Suprapubic skin (tissue), 4 donors: ENCODE measurements at regions not wholly inside any gene's neighbourhood (a gene's known extent, or its start where the extent isn't known, plus 50 kb on each side); places are given as distances from the start of the nearest gene placed in this dataset.

Experiments used
- DNase-seq, 2 donors: peaks; one replicate each; pipeline ENCODE4 v3.0.0-alpha.2; 2019; ENCODE audit warnings: low spot score in 2 of 2
- H3K27ac ChIP-seq: fragments of 200-600 bp; sonication (generic); one replicate; pipeline ENCODE4 v1.5.1; 2019
- H3K27me3 ChIP-seq: fragments of 200-600 bp; sonication (generic); one replicate; pipeline ENCODE4 v1.5.1; 2019
- H3K36me3 ChIP-seq: fragments of 200-600 bp; sonication (generic); one replicate; pipeline ENCODE4 v1.5.1; 2019
- H3K4me1 ChIP-seq: fragments of 200-600 bp; sonication (generic); one replicate; pipeline ENCODE4 v1.5.1; 2019
- H3K4me3 ChIP-seq: fragments of 200-600 bp; sonication (generic); one replicate; pipeline ENCODE4 v1.5.1; 2019; ENCODE audit warnings: mild to moderate bottlenecking
- H3K9me3 ChIP-seq: fragments of 200-600 bp; sonication (generic); one replicate; pipeline ENCODE4 v1.5.1; 2019
- EP300 ChIP-seq: sonication (generic); formaldehyde crosslinking; IDR thresholded peaks from one replicate; pipeline ENCODE4 v1.6.1; 2017; ENCODE audit warnings: antibody characterized with exemption
- POLR2A ChIP-seq, 2 donors: fragments of 450-650 bp; IDR thresholded peaks; one replicate each; pipeline ENCODE4 v1.6.1; 2017; ENCODE audit warnings: antibody characterized with exemption in 2 of 2, mild to moderate bottlenecking in 2 of 2, moderate library complexity in 2 of 2
- POLR2AphosphoS5 ChIP-seq, 3 donors: sonication (generic); formaldehyde crosslinking; IDR thresholded peaks; one replicate each; pipeline ENCODE4 v1.6.1; 2017; ENCODE audit warnings: antibody characterized with exemption in 3 of 3
- WGBS: methylation state at CpG from one replicate; pipeline ENCODE4 v1.1.5; 2018; 5-methylcytosine and 5-hydroxymethylcytosine counted together
- TF ChIP-seq, protein P1 (sequence below), 2 donors: fragments of 200-600 bp in 1 of 2; fragments of 450-650 bp in 1 of 2; sonication (generic) in 1 of 2; IDR thresholded peaks; one replicate each; pipeline ENCODE4 v1.5.1; 2016 to 2019; ENCODE audit warnings: antibody characterized with exemption in 2 of 2, mild to moderate bottlenecking in 1 of 2, moderate library complexity in 1 of 2

DNA sequence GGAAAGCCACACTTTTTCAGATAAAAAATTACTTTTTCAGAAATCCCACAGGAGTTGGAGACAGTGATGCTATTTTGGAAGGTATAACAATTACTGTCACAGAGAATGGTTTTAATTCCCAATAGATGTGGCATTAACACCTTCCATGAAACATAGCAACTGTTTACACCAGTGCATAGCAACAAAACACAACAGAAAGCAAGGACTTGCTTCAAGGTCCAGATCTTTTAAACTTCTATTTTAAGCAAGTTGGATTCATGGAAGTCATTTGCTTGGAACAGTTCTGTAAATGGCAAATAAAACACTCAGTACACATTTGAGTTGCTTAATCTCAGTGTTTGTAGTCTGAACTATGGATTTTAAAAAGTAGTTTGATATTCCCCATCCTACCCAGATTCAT is 385.9 kb upstream of the SPRY2 start:
- Histone ChIP-seq H3K27ac (no peak overlapping the region), H3K4me3 (no peak overlapping the region), H3K36me3 (no peaks in the 10 kb centered on the region), H3K27me3 (no peaks in the 10 kb centered on the region), H3K9me3 (no peaks in the 10 kb centered on the region), H3K4me1 (no peaks in the 10 kb centered on the region)
- no peak for DNase-seq
- TF ChIP-seq POLR2A (IDR thresholded peaks at IDR 0.05) (no peak), EP300 (no peak), POLR2AphosphoS5 (IDR thresholded peaks at IDR 0.05) (no peak)
- TF ChIP-seq, protein P1, sequence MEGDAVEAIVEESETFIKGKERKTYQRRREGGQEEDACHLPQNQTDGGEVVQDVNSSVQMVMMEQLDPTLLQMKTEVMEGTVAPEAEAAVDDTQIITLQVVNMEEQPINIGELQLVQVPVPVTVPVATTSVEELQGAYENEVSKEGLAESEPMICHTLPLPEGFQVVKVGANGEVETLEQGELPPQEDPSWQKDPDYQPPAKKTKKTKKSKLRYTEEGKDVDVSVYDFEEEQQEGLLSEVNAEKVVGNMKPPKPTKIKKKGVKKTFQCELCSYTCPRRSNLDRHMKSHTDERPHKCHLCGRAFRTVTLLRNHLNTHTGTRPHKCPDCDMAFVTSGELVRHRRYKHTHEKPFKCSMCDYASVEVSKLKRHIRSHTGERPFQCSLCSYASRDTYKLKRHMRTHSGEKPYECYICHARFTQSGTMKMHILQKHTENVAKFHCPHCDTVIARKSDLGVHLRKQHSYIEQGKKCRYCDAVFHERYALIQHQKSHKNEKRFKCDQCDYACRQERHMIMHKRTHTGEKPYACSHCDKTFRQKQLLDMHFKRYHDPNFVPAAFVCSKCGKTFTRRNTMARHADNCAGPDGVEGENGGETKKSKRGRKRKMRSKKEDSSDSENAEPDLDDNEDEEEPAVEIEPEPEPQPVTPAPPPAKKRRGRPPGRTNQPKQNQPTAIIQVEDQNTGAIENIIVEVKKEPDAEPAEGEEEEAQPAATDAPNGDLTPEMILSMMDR (IDR thresholded peaks at IDR 0.05): no peak

GRCh38 chr13:80721689-80722088 is 380.8 kb upstream of the SPRY2 start:
- Histone ChIP-seq H3K4me3 (no peak overlapping the region), H3K36me3 (no peaks in the 10 kb centered on the region), H3K4me1 (no peaks in the 10 kb centered on the region), H3K9me3 (no peaks in the 10 kb centered on the region), H3K27ac (no peak overlapping the region), H3K27me3 (no peaks in the 10 kb centered on the region)
- 0% methylated on average over 1 of the region's 1 CpG for WGBS
- DNase-seq: no peak
- TF ChIP-seq, protein P1 (IDR thresholded peaks at IDR 0.05): no peak
- TF ChIP-seq POLR2AphosphoS5 (IDR thresholded peaks at IDR 0.05): no peak
- TF ChIP-seq EP300: no peak
- TF ChIP-seq POLR2A (IDR thresholded peaks at IDR 0.05): no peak

DNA sequence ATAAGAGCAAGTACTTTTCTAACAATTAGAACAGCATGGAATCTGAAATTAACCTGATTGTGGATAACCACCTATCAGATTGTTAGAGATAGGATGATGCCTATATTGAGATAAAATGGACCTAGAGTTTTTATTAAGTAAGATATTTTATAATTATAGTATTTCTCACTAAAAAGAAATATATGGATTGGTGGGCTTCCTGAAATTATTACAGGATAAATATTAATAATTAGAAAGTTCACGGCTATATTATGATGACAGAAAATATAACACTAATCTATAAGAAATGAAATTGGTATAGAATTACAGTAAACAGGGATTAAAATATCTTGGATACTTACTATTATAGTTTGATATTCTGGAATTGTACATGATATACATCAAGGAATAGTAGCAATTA is 378.0 kb upstream of the SPRY2 start:
- WGBS: 96% methylated on average over 1 of the region's 1 CpG

DNA sequence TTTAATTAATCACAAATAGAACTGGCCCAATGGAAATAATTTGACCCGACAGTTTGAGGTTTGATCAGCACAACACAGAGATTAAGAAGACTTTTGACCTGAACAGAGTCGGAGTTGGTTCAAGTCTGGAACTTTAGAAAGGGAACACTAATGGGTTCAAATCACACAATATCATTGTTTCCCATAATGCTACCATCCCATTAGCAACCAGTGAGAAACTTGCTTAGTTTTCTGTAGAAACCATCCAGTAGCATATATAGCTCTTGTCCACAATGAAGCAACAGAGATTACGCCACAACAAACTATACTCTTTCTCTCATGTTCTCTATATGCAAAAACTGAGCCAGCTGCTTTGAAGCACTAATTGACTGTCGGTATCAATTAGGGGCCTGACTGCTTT is 376.9 kb upstream of the SPRY2 start:
- DNase-seq: no peak
- Histone ChIP-seq H3K27me3 (no peaks in the 10 kb centered on the region), H3K4me3 (no peak overlapping the region), H3K36me3 (no peaks in the 10 kb centered on the region), H3K27ac (no peak overlapping the region), H3K9me3 (peaks cover 7% of the 10 kb centered on the region), H3K4me1 (no peaks in the 10 kb centered on the region)
- TF ChIP-seq POLR2A (IDR thresholded peaks at IDR 0.05) (no peak), POLR2AphosphoS5 (IDR thresholded peaks at IDR 0.05) (no peak)
- TF ChIP-seq, protein P1 (IDR thresholded peaks at IDR 0.05): no peak
- 91% methylated on average over 4 of the region's 4 CpGs for WGBS

More for the DNA sequence above, 378.0 kb upstream of the SPRY2 start:
- Histone ChIP-seq H3K27ac (no peak overlapping the region), H3K4me1 (no peaks in the 10 kb centered on the region), H3K9me3 (no peaks in the 10 kb centered on the region), H3K36me3 (no peaks in the 10 kb centered on the region), H3K27me3 (no peaks in the 10 kb centered on the region), H3K4me3 (no peak overlapping the region)
- TF ChIP-seq POLR2A (IDR thresholded peaks at IDR 0.05): no peak
- no peak for TF ChIP-seq POLR2AphosphoS5 (IDR thresholded peaks at IDR 0.05)
- TF ChIP-seq EP300: no peak
- TF ChIP-seq, protein P1 (IDR thresholded peaks at IDR 0.05): no peak
- no peak for DNase-seq

- H3K27ac ChIP-seq: no peak overlapping the region
- 39% methylated on average over 5 of the region's 5 CpGs for WGBS
- H3K36me3 ChIP-seq: no peaks in the 10 kb centered on the region
- peaks cover 7% of the 10 kb centered on the region for H3K9me3 ChIP-seq
- DNase-seq: no peak
- H3K27me3 ChIP-seq: no peaks in the 10 kb centered on the region
- TF ChIP-seq, protein P1 (IDR thresholded peaks at IDR 0.05): no peak
- TF ChIP-seq EP300: no peak
- TF ChIP-seq POLR2AphosphoS5 (IDR thresholded peaks at IDR 0.05): no peak
- no peak for TF ChIP-seq POLR2A (IDR thresholded peaks at IDR 0.05)
- no peaks in the 10 kb centered on the region for H3K4me1 ChIP-seq
- no peak overlapping the region for H3K4me3 ChIP-seq
Measured at GRCh38 chr13:80716610-80717081, 375.7 kb upstream of the SPRY2 start.
